Mesothelial cell of epicardium (in vitro differentiated cells): ENCODE measurements at regions not wholly inside any gene's neighbourhood (a gene's known extent, or its start where the extent isn't known, plus 50 kb on each side); places are given as distances from the start of the nearest gene placed in this dataset.
A peak's percentile ranks its signal among the peaks of the same experiment; 100 is the strongest.

ENCODE experiments used
- DNase-seq, 2 experiments: peaks; one replicate each; pipeline ENCODE4 v3.0.0; 2021; ENCODE audit warnings: low spot score in 2 of 2; ENCODE audit not compliant: unreplicated experiment in 2 of 2
- H3K27ac Mint-ChIP-seq: 2 replicates; pipeline ENCODE4 v1.8.0; 2021; ENCODE audit warnings: mixed read lengths
- H3K27me3 Mint-ChIP-seq: 2 replicates; pipeline ENCODE4 v1.8.0; 2021; ENCODE audit warnings: low read depth, mixed read lengths
- H3K36me3 Mint-ChIP-seq: 2 replicates; pipeline ENCODE4 v1.8.0; 2021; ENCODE audit warnings: mixed read lengths
- H3K4me1 Mint-ChIP-seq: 2 replicates; pipeline ENCODE4 v1.8.0; 2021; ENCODE audit warnings: mixed read lengths
- H3K4me3 Mint-ChIP-seq: 2 replicates; pipeline ENCODE4 v1.8.0; 2021; ENCODE audit warnings: mild to moderate bottlenecking, moderate library complexity, mixed read lengths
- H3K9me3 Mint-ChIP-seq: 2 replicates; pipeline ENCODE4 v1.8.0; 2021; ENCODE audit warnings: mixed read lengths
- CTCF ChIP-seq: fragments of 200-600 bp; sonication (generic); IDR thresholded peaks from one replicate; pipeline ENCODE4 v1.5.0; 2021; ENCODE audit warnings: antibody characterized with exemption; ENCODE audit not compliant: unreplicated experiment

GRCh38 chr14:96629558-96630222 lies 127.5 kb downstream of the PAPOLA start:
- H3K9me3 Mint-ChIP-seq: no peaks in the 10 kb centered on the region
- no peak overlapping the region for H3K4me3 Mint-ChIP-seq
- no peaks in the 10 kb centered on the region for H3K36me3 Mint-ChIP-seq
- no peak overlapping the region for H3K27ac Mint-ChIP-seq
- DNase-seq: no peak
- peaks cover 15% of the 10 kb centered on the region for H3K27me3 Mint-ChIP-seq
- no peaks in the 10 kb centered on the region for H3K4me1 Mint-ChIP-seq
- no peak for TF ChIP-seq CTCF

- H3K36me3 Mint-ChIP-seq: no peaks in the 10 kb centered on the region
Observed at GRCh38 chr14:96630281-96630680, 128.1 kb downstream of the PAPOLA start.

GRCh38 chr14:96631030-96631429 lies 128.8 kb downstream of the PAPOLA start:
- Mint-ChIP-seq H3K27me3 (peaks cover 14% of the 10 kb centered on the region), H3K4me1 (no peaks in the 10 kb centered on the region), H3K36me3 (no peaks in the 10 kb centered on the region), H3K9me3 (no peaks in the 10 kb centered on the region), H3K4me3 (no peak overlapping the region), H3K27ac (no peak overlapping the region)
- DNase-seq: no peak
- no peak for TF ChIP-seq CTCF

More at GRCh38 chr14:96630281-96630680, 128.1 kb downstream of the PAPOLA start:
- no peak overlapping the region for H3K4me3 Mint-ChIP-seq
- no peak for TF ChIP-seq CTCF
- peaks cover 17% of the 10 kb centered on the region for H3K27me3 Mint-ChIP-seq
- no peaks in the 10 kb centered on the region for H3K9me3 Mint-ChIP-seq
- DNase-seq: no peak
- H3K4me1 Mint-ChIP-seq: no peaks in the 10 kb centered on the region
- H3K27ac Mint-ChIP-seq: no peak overlapping the region

GRCh38 chr14:96631621-96632362 lies 129.6 kb downstream of the PAPOLA start:
- Mint-ChIP-seq H3K4me3 (no peak overlapping the region), H3K27ac (no peak overlapping the region), H3K27me3 (peaks cover 9% of the 10 kb centered on the region), H3K4me1 (no peaks in the 10 kb centered on the region), H3K9me3 (no peaks in the 10 kb centered on the region), H3K36me3 (no peaks in the 10 kb centered on the region)
- TF ChIP-seq CTCF: no peak
- peak in 1 of 2 experiments; percentile 30 for DNase-seq

GRCh38 chr14:96632363-96632758 lies 130.2 kb downstream of the PAPOLA start:
- Mint-ChIP-seq H3K36me3 (no peaks in the 10 kb centered on the region), H3K9me3 (no peaks in the 10 kb centered on the region), H3K27me3 (peaks cover 15% of the 10 kb centered on the region), H3K27ac (no peak overlapping the region), H3K4me1 (no peaks in the 10 kb centered on the region), H3K4me3 (no peak overlapping the region)
- no peak for TF ChIP-seq CTCF
- no peak for DNase-seq
